ENCODE measurements at regions not wholly inside any gene's neighbourhood (a gene's known extent, or its start where the extent isn't known, plus 50 kb on each side); places are given as distances from the start of the nearest gene placed in this dataset.

DNA sequence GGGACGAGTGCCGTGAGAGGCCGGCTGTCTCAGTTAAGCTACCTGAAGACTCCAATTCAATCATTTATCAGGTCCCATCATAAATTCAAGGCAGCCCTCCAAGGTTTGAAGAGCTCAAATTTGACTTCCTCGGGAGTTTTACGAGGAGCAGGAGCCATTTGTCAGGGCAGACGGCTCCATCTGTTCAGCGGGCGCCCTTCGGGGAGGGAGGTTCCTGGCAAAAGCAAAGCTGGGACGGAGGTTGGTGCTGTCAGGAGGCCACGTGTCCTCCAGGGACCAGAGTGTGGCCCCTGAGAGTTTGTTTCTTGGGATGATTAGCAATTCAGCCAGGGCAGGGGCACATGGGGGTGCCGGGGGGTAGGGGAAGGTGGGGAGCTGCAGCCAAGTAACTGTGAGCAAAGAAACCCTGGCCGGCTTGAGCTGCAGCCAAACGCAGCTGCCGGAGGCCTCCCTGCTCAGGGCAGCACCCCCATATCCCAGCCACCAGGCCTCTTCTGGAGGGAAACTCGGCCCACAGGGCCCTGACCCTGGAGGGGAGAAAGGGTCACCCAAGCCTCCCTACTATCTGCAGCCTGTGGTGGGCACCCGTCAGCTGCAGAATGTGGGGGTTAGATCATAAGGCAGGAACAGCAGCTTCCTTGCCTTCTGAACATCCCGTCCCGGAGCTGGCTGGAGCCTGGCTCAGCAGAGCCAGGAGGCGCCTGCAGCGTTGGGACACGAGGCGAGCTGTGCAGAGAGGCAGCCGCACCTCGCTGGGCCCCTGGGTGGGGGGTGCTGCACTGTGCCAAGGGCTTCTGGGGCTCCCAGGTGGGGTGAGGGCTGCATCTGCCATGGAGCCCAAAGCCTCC is 63.6 kb upstream of the GATA5 start:
- H3K9me3 ChIP-seq = no peaks in the 10 kb centered on the region; the same call in 1 of the 2 replicates
- H3K36me3 ChIP-seq (replicated peaks) = no peaks in the 10 kb centered on the region
- no peak for DNase-seq (ENCODE audit: low spot score in 2 of 2)
- H3K27me3 ChIP-seq (ENCODE audit: low read depth) = no peaks in the 10 kb centered on the region; the same call in 1 of the 2 replicates
- H3K4me1 ChIP-seq = no peaks in the 10 kb centered on the region
- H3K4me3 ChIP-seq = no peak overlapping the region
- in situ Hi-C loops (cut with MboI; ENCODE audit: low sequenced_read_pairs) = no loop called here

DNA sequence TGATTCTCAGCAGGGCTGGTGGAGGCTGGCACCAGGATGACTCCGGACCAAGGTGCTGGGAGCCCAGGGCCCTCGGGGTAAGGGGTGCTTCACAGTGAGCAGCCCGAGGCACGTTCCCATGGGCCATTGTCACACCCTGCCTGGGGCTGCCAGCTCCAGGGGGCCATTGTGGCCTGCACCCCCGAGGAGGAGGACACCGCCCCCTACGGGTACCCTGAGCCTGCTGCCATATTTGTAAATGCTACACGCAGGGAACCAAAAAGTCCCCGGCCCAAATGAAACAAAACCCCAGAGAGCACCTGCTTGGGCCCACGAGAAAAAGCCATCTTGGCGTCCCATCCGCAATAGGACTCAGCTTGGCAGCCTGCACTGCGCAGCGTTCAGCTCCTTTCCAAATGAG is 64.7 kb upstream of the GATA5 start:
- Histone ChIP-seq H3K27me3 (ENCODE audit: low read depth) (no peaks in the 10 kb centered on the region; the same call in 1 of the 2 replicates), H3K4me3 (no peak overlapping the region), H3K36me3 (replicated peaks) (no peaks in the 10 kb centered on the region), H3K4me1 (no peaks in the 10 kb centered on the region), H3K9me3 (no peaks in the 10 kb centered on the region; the same call in 1 of the 2 replicates)
- in situ Hi-C loops (cut with MboI; ENCODE audit: low sequenced_read_pairs) = no loop called here
- no peak for DNase-seq (ENCODE audit: low spot score in 2 of 2)

DNA sequence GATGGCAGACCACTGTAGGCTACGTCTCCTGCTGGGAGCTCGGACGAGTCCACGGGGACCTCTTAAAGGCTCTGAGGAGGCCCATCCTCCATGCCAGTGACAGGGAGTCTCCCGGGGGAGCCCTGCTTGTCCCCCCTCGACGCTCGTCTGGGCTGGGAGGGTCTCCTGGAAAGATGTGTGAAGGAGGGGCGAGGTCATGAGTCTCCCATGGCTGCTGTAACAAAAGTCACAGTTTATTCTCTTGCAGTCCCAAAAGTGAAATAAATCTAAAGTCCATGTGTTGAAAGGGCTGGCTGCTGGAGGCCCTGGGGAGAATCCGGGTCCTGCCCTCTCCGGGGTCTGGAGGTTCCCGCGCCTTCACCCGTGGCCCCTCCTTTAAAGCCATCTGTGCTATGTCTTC is 67.1 kb upstream of the GATA5 start:
- no peak overlapping the region for H3K4me3 ChIP-seq
- in situ Hi-C loops (cut with MboI; ENCODE audit: low sequenced_read_pairs) = no loop called here
- H3K4me1 ChIP-seq = no peaks in the 10 kb centered on the region
- H3K36me3 ChIP-seq (replicated peaks) = no peaks in the 10 kb centered on the region
- DNase-seq (ENCODE audit: low spot score in 2 of 2) = no peak
- H3K9me3 ChIP-seq = no peaks in the 10 kb centered on the region; the same call in 1 of the 2 replicates
- no peaks in the 10 kb centered on the region; the same call in 1 of the 2 replicates for H3K27me3 ChIP-seq (ENCODE audit: low read depth)

DNA sequence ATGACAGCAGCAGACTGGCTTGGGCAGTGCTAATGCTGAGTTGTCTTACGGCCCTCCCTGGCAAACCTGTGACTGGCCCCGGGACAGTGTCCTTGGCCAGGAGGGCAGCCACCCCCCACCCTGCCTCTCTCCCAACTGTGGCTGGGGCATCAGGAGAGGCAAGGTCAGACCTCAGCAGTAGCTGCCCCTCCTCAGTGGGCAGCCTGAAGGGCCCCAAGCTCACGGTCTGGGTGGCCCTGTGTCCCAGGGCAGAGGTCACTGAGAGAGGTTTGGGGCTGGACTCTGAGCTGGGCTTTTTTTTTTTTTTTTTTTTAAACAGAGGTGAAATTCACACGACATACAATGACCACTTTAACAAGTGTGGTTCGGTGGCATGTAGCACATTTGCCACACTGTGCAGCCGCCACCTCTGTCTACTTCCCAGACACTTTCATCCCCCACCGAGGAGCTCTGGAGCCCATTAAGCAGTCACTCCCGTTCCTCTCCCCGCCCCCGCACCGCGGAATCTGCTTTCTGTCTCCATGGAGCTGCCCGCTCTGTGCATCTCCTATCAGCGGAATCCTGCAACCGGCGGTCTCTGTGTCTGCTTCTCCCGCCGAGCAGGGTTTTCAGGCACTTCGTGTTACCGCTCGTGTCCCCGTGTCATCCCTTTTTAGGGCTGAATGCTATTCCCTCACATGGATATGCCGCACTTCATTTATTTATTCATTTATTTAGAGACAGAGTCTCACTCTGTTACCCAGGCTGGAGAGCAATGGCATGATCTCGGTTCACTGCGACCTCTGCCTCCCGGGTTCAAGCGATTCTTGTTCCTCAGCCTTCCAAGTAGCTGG is 67.9 kb upstream of the GATA5 start:
- no peak for DNase-seq (ENCODE audit: low spot score in 2 of 2)
- H3K9me3 ChIP-seq = no peaks in the 10 kb centered on the region; the same call in 1 of the 2 replicates
- no peaks in the 10 kb centered on the region; the same call in 1 of the 2 replicates for H3K27me3 ChIP-seq (ENCODE audit: low read depth)
- H3K4me1 ChIP-seq = no peaks in the 10 kb centered on the region
- H3K4me3 ChIP-seq = no peak overlapping the region
- in situ Hi-C loops (cut with MboI; ENCODE audit: low sequenced_read_pairs) = no loop called here
- no peaks in the 10 kb centered on the region for H3K36me3 ChIP-seq (replicated peaks)

DNA sequence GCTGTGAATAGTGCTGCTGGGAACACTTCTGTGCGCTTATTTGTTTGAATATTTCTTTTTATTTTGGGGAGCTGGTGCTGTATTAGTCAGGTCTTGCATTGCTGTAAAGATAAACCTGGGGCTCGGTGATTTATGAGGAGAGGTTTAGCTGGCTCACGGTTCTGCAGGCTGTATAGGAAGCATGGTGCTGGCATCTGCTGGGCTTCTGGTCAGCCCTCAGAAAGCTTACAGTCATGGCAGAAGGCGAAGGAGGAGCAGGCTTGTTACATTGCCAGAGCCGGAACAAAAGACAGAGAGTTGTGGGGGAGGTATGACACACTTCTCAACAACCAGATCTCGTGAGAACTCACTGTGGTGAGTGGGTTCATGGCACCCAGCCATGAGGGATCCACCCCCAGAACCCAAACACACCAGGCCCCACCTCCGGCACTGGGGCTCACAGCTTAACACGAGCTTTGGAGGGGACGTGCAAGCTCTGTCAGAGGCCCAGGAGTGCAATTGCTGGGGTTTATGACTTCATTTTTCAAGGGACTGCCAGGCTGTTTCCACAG is 68.8 kb upstream of the GATA5 start:
- Histone ChIP-seq H3K4me3 (no peak overlapping the region), H3K9me3 (no peaks in the 10 kb centered on the region; the same call in 1 of the 2 replicates), H3K4me1 (no peaks in the 10 kb centered on the region), H3K36me3 (replicated peaks) (no peaks in the 10 kb centered on the region), H3K27me3 (ENCODE audit: low read depth) (no peaks in the 10 kb centered on the region; the same call in 1 of the 2 replicates)
- DNase-seq (ENCODE audit: low spot score in 2 of 2) = no peak
- in situ Hi-C loops (cut with MboI; ENCODE audit: low sequenced_read_pairs) = no loop called here

DNA sequence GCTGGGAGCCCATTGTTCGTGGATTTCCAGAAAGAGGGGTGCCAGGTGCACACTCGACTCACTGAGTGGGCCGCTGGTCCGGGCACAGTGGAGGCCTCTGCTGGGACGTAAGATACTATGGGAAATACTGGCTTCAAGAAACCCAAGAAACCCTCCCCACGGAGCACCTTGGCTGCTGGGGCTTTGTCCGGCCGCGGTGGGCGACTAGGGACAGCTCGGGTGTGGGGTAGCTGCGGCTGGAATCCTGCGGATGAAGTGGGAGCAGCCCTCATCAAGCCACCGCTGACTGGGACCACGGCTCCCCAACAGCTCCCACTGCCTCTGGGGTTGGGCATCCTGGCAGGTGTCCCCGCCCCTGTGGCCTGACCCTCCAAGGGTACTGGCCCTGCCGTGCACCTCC is 69.5 kb upstream of the GATA5 start:
- Histone ChIP-seq H3K9me3 (no peaks in the 10 kb centered on the region; the same call in 1 of the 2 replicates), H3K4me1 (no peaks in the 10 kb centered on the region), H3K27me3 (ENCODE audit: low read depth) (peaks cover 6% of the 10 kb centered on the region), H3K36me3 (replicated peaks) (no peaks in the 10 kb centered on the region), H3K4me3 (no peak overlapping the region)
- DNase-seq (ENCODE audit: low spot score in 2 of 2) = no peak
- in situ Hi-C loops (cut with MboI; ENCODE audit: low sequenced_read_pairs) = no loop called here

DNA sequence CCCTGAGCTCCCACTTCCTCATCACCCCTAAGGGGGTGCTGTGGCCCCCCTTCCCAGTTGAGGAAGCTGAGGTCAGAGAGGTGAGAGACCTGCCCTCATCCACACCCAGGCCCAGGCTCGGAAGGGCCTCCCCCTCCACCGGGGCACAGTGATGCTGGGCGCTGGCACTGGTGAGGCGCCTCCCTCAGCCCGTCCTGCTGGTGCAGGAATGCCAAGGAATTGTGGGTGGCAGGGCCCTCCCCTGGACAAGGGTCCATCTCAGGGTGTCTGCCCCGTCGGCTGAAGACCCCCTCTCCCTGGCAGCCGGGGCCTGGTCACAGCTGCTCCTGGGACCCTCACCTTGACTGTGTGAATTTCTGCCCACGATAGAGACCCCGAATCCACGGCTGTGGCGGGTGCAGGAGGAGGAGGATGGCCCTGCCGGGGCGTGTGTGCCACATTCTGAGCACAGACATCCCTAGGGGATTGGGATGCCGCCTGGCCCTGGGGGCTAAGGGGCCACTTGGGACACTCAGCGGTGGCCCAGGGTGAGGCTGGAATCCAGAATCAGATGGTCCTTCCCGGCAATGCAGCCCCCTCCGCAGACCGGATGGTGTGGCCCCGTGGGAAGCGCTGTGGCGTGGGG is 70.2 kb upstream of the GATA5 start:
- Histone ChIP-seq H3K4me3 (no peak overlapping the region), H3K9me3 (no peaks in the 10 kb centered on the region; the same call in 1 of the 2 replicates), H3K4me1 (no peaks in the 10 kb centered on the region), H3K27me3 (ENCODE audit: low read depth) (peaks cover 11% of the 10 kb centered on the region), H3K36me3 (replicated peaks) (no peaks in the 10 kb centered on the region)
- DNase-seq (ENCODE audit: low spot score in 2 of 2) = no peak
- in situ Hi-C loops (cut with MboI; ENCODE audit: low sequenced_read_pairs) = no loop called here

DNA sequence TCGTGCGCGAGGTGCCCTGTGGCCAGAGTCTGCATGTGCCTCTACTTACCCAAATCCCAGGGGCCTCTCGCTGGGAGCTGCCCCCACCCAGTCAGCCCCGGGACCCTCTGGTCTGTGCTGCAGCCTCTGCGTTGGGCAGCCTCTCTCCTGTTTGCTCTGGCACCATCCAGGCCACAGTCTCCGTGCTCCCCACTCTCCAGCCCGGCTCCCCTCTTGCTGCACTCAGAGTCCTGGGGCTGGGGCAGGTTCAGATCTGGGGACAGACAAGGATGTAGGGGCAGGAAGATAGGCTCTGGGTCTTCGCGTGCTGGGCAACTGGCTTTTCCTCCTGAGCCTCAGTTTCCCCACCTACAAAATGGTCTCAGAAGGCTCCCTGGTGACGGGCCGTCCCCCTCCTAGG is 70.8 kb upstream of the GATA5 start:
- no peak for DNase-seq (ENCODE audit: low spot score in 2 of 2)
- in situ Hi-C loops (cut with MboI; ENCODE audit: low sequenced_read_pairs) = no loop called here
- no peaks in the 10 kb centered on the region for H3K36me3 ChIP-seq (replicated peaks)
- H3K27me3 ChIP-seq (ENCODE audit: low read depth) = peaks cover 17% of the 10 kb centered on the region
- no peaks in the 10 kb centered on the region for H3K4me1 ChIP-seq
- H3K4me3 ChIP-seq = no peak overlapping the region
- no peaks in the 10 kb centered on the region; the same call in 1 of the 2 replicates for H3K9me3 ChIP-seq

DNA sequence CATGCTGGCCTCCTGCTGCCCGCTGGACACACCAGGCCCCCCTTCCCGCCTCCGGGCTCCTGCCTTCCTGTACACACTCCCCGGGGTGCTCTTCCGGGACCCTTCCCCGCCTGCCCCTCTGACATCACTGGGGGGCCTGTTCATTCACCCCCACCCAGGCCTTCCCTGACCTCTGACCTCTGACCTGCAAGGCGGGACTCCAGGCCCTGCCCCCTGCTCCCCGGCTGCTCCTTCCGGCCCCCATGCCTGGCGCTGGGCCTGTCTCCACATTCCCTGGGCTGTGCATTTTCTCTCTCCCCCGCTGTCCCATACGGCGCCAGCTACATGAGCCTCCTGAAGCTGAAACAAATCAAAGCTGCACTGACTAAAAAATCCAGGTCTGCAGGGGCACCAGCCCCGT is 71.6 kb upstream of the GATA5 start:
- no peaks in the 10 kb centered on the region for H3K4me1 ChIP-seq
- DNase-seq (ENCODE audit: low spot score in 2 of 2) = no peak
- H3K4me3 ChIP-seq = no peak overlapping the region
- no peaks in the 10 kb centered on the region for H3K36me3 ChIP-seq (replicated peaks)
- peaks cover 22% of the 10 kb centered on the region for H3K27me3 ChIP-seq (ENCODE audit: low read depth)
- in situ Hi-C loops (cut with MboI; ENCODE audit: low sequenced_read_pairs) = no loop called here
- no peaks in the 10 kb centered on the region; the same call in 1 of the 2 replicates for H3K9me3 ChIP-seq

DNA sequence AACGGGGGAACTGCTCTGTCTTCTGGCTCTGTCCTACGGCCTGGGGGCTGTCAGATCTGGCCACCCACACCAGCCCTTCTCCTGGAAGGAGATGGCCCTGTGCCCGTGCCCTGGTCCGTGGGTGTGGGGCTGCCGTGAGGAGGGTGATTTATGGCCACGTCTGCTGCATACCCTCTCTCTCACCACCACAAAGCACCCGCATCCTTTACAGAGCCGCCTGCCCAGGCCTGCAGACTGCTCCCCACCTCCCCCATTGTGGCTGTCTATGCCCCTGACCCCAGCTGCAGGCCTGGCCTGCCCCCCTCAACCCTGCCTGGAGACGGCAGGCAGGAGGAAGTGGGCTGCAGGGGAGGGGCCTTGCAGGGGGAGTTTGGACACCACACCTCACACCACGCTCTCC is 72.7 kb upstream of the GATA5 start:
- no peak for DNase-seq (ENCODE audit: low spot score in 2 of 2)
- Histone ChIP-seq H3K4me1 (no peaks in the 10 kb centered on the region), H3K4me3 (no peak overlapping the region), H3K9me3 (no peaks in the 10 kb centered on the region; the same call in 1 of the 2 replicates), H3K36me3 (replicated peaks) (no peaks in the 10 kb centered on the region), H3K27me3 (ENCODE audit: low read depth) (peaks cover 31% of the 10 kb centered on the region)
- in situ Hi-C loops (cut with MboI; ENCODE audit: low sequenced_read_pairs) = no loop called here

DNA sequence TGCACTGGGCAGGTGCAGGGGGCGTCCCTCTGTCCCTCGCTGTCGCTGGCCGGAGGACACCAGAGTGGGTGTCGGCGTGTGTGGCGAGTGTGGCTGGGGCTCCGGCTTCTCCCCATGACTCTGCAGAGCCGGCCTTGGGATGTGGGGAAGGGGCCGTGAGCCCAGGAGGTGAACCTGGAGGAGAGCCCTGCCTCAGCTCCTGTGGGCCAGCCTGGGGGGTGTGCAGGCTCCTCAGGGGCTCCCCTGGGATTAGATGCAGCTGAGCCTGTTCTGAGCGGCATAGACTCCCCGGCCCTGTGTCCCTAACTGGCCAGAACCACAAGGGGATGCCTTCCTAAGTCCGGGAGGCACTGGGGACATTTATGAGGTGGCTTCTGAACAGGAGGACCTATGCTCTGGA is 73.2 kb upstream of the GATA5 start:
- Histone ChIP-seq H3K27me3 (ENCODE audit: low read depth) (peaks cover 37% of the 10 kb centered on the region), H3K9me3 (no peaks in the 10 kb centered on the region; the same call in 1 of the 2 replicates), H3K36me3 (replicated peaks) (no peaks in the 10 kb centered on the region), H3K4me1 (no peaks in the 10 kb centered on the region), H3K4me3 (no peak overlapping the region)
- DNase-seq (ENCODE audit: low spot score in 2 of 2) = no peak
- in situ Hi-C loops (cut with MboI; ENCODE audit: low sequenced_read_pairs) = no loop called here

DNA sequence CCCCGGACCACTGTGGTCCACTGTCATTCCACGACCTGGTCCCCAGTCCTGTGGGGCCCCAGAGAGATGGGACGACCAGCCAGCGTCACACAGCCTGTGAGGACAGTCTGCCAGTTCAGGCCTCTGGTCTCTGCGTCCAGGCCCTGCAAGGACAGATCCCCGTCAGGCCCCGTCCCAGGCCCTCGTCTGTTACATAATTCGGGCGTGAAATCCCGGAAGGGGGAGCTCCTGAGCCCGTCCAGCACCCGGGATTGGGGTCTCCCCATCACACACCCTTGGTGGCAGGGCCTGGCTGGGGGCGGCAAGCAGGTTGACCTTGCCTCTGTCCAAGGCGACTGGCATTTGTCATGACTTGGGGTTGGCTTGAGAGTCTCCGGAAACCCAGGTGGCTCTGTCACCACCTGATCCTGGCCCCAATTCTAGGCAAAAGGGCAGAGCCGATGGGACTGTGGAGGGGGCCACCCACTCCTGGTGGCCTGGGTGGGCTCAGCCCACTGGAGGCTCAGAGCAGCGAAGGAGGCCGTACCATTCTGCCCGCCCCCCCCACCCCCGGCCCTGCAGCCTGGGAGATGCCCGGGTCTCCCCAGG is 73.8 kb upstream of the GATA5 start:
- in situ Hi-C loops (cut with MboI; ENCODE audit: low sequenced_read_pairs) = no loop called here
- Histone ChIP-seq H3K4me3 (no peak overlapping the region), H3K36me3 (replicated peaks) (no peaks in the 10 kb centered on the region), H3K27me3 (ENCODE audit: low read depth) (peaks cover 41% of the 10 kb centered on the region), H3K9me3 (no peaks in the 10 kb centered on the region; the same call in 1 of the 2 replicates), H3K4me1 (no peaks in the 10 kb centered on the region)
- DNase-seq (ENCODE audit: low spot score in 2 of 2) = peak in 1 of 2 experiments; percentile 27

DNA sequence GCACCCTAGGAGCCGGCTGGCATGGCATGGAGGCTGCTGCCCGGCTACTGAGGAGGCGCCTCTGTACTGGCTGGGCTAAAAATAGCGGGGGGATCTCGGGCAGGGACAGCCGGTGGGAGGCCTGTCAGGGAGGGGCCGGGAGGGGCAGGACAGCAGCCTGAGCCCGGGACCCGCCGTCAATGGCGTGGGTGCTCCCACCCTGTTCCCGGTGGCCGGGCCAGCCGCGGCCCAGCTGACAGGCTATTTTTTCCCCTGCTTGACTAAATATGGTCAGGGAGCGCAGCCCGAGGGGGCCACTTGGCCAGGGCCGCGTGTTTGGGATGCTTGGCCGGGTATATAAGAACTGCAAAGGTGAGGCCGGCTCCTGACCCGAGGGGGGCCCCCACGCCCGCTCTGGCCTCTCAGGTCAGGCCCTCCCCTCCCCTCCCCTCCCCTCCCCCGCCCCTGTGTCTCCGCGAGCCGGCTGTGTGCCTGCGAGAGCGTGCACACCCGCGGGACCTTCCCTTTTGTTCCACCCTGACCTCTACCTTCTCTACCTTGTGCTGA is 74.4 kb upstream of the GATA5 start:
- H3K4me1 ChIP-seq = no peaks in the 10 kb centered on the region
- in situ Hi-C loops (cut with MboI; ENCODE audit: low sequenced_read_pairs) = no loop called here
- H3K36me3 ChIP-seq (replicated peaks) = no peaks in the 10 kb centered on the region
- H3K9me3 ChIP-seq = no peaks in the 10 kb centered on the region
- DNase-seq (ENCODE audit: low spot score in 2 of 2) = no peak
- peak overlapping the region; percentile 18; the same call in 1 of the 2 replicates for H3K4me3 ChIP-seq
- H3K27me3 ChIP-seq (ENCODE audit: low read depth) = peaks cover 46% of the 10 kb centered on the region
